BE2C (cell line): ENCODE measurements at regions not wholly inside any gene's neighbourhood (a gene's known extent, or its start where the extent isn't known, plus 50 kb on each side); places are given as distances from the start of the nearest gene placed in this dataset.

Experiments used
- DNase-seq: peaks from one replicate; pipeline ENCODE4 v3.0.0-alpha.2; 2020
- H3K27me3 ChIP-seq: fragments of 250-450 bp; sonication (Bioruptor Pico); 2 replicates; pipeline ENCODE4 v1.5.1; 2020; ENCODE audit warnings: mild to moderate bottlenecking
- H3K36me3 ChIP-seq: fragments of 250-450 bp; sonication (Bioruptor Pico); 2 replicates; pipeline ENCODE4 v1.5.1; 2020; ENCODE audit warnings: mild to moderate bottlenecking
- H3K4me1 ChIP-seq: fragments of 250-450 bp; sonication (Bioruptor Pico); 2 replicates; pipeline ENCODE4 v1.5.1; 2020
- H3K4me3 ChIP-seq: 2 replicates; pipeline ENCODE4 v1.5.1; 2011; ENCODE audit warnings: low read depth, low read length
- H3K9me3 ChIP-seq: fragments of 250-450 bp; sonication (Bioruptor Pico); 2 replicates; pipeline ENCODE4 v1.5.1; 2020
- CTCF ChIP-seq: IDR thresholded peaks from 2 replicates; pipeline ENCODE4 v1.5.1; 2012; ENCODE audit warnings: mild to moderate bottlenecking, low read depth, low read length

- H3K36me3 ChIP-seq, result no peaks in the 10 kb centered on the region
- H3K4me3 ChIP-seq, result no peak overlapping the region
- H3K9me3 ChIP-seq, result no peaks in the 10 kb centered on the region
- DNase-seq, result no peak
- no peaks in the 10 kb centered on the region for H3K4me1 ChIP-seq
- no peaks in the 10 kb centered on the region for H3K27me3 ChIP-seq
- no peak for TF ChIP-seq CTCF
These were observed 63.8 kb upstream of the PRDX6 start for GRCh38 chr1:173413271-173413707.

- H3K9me3 ChIP-seq, result no peaks in the 10 kb centered on the region
- no peak for DNase-seq
- no peaks in the 10 kb centered on the region for H3K36me3 ChIP-seq
- no peak for TF ChIP-seq CTCF
- H3K27me3 ChIP-seq, result no peaks in the 10 kb centered on the region
- no peaks in the 10 kb centered on the region for H3K4me1 ChIP-seq
- no peak overlapping the region for H3K4me3 ChIP-seq
These were observed 63.0 kb upstream of the PRDX6 start for GRCh38 chr1:173414136-173414535.

- no peak for TF ChIP-seq CTCF
- Histone ChIP-seq H3K4me1 (no peaks in the 10 kb centered on the region), H3K4me3 (no peak overlapping the region), H3K36me3 (no peaks in the 10 kb centered on the region), H3K9me3 (no peaks in the 10 kb centered on the region), H3K27me3 (no peaks in the 10 kb centered on the region)
- DNase-seq, result no peak
These were observed 62.5 kb upstream of the PRDX6 start for GRCh38 chr1:173414539-173415226.

GRCh38 chr1:173415490-173415889, 61.6 kb upstream of the PRDX6 start:
- DNase-seq, result no peak
- H3K4me1 ChIP-seq, result no peaks in the 10 kb centered on the region
- H3K27me3 ChIP-seq, result no peaks in the 10 kb centered on the region
- H3K36me3 ChIP-seq, result no peaks in the 10 kb centered on the region
- H3K9me3 ChIP-seq, result no peaks in the 10 kb centered on the region
- H3K4me3 ChIP-seq, result no peak overlapping the region
- TF ChIP-seq CTCF, result no peak

GRCh38 chr1:173415905-173416450, 61.2 kb upstream of the PRDX6 start:
- no peaks in the 10 kb centered on the region for H3K4me1 ChIP-seq
- TF ChIP-seq CTCF, result no peak
- H3K4me3 ChIP-seq, result no peak overlapping the region
- no peaks in the 10 kb centered on the region for H3K36me3 ChIP-seq
- no peak for DNase-seq
- H3K9me3 ChIP-seq, result no peaks in the 10 kb centered on the region
- no peaks in the 10 kb centered on the region for H3K27me3 ChIP-seq

- no peak for DNase-seq
- H3K4me1 ChIP-seq, result no peaks in the 10 kb centered on the region
- H3K9me3 ChIP-seq, result no peaks in the 10 kb centered on the region
- H3K36me3 ChIP-seq, result no peaks in the 10 kb centered on the region
- H3K27me3 ChIP-seq, result no peaks in the 10 kb centered on the region
- TF ChIP-seq CTCF, result no peak
- H3K4me3 ChIP-seq, result no peak overlapping the region
These were observed 59.6 kb upstream of the PRDX6 start for GRCh38 chr1:173417563-173417962.
